Kidney capillary endothelial cell (primary cell): ENCODE measurements at regions not wholly inside any gene's neighbourhood (a gene's known extent, or its start where the extent isn't known, plus 50 kb on each side); places are given as distances from the start of the nearest gene placed in this dataset.
A peak's percentile ranks its signal among the peaks of the same experiment; 100 is the strongest.
"Not testable (repeated sequence)": the region's sequence is repeated elsewhere in the genome, so short reads cannot be mapped to it uniquely, and the experiment has no call there.

Source experiments
- DNase-seq: peaks from one replicate; pipeline ENCODE4 v3.0.0-alpha.2; 2018; ENCODE audit warnings: low spot score

- not testable (repeated sequence) for DNase-seq
Observed at GRCh38 chr12:9336375-9337011, 128.3 kb upstream of the PZP start.

- DNase-seq = no peak
Observed at GRCh38 chr12:9335867-9336266, 127.7 kb upstream of the PZP start.

- DNase-seq = no peak
Observed at GRCh38 chr12:9334964-9335363, 126.8 kb upstream of the PZP start.

GRCh38 chr12:9334041-9334692 lies 126.0 kb upstream of the PZP start:
- no peak for DNase-seq

GRCh38 chr12:9333161-9333560 lies 125.0 kb upstream of the PZP start:
- no peak for DNase-seq

- no peak for DNase-seq
Observed at GRCh38 chr12:9332564-9332963, 124.4 kb upstream of the PZP start.

GRCh38 chr12:9331218-9331626 lies 123.0 kb upstream of the PZP start:
- peak; percentile 39 for DNase-seq

- no peak for DNase-seq
Observed at GRCh38 chr12:9329019-9329418, 120.8 kb upstream of the PZP start.

GRCh38 chr12:9328065-9328464 lies 119.9 kb upstream of the PZP start:
- DNase-seq = no peak

GRCh38 chr12:9327320-9327719 lies 119.1 kb upstream of the PZP start:
- DNase-seq = no peak

- not testable (repeated sequence) for DNase-seq
Observed at GRCh38 chr12:9326849-9327248, 118.7 kb upstream of the PZP start.

- DNase-seq = no peak
Observed at GRCh38 chr12:9326085-9326484, 117.9 kb upstream of the PZP start.

- DNase-seq = no peak
Observed at GRCh38 chr12:9325471-9325870, 117.3 kb upstream of the PZP start.

- no peak for DNase-seq
Observed at GRCh38 chr12:9324782-9325181, 116.6 kb upstream of the PZP start.

GRCh38 chr12:9323144-9323681 lies 115.0 kb upstream of the PZP start:
- DNase-seq = no peak

- DNase-seq = no peak
Observed at GRCh38 chr12:9319842-9320173, 111.6 kb upstream of the PZP start.

- no peak for DNase-seq
Observed at GRCh38 chr12:9319044-9319841, 111.0 kb upstream of the PZP start.

GRCh38 chr12:9313479-9313878 lies 105.3 kb upstream of the PZP start:
- not testable (repeated sequence) for DNase-seq

- not testable (repeated sequence) for DNase-seq
Observed at GRCh38 chr12:9312406-9313392, 104.5 kb upstream of the PZP start.

- not testable (repeated sequence) for DNase-seq
Observed at GRCh38 chr12:9311454-9311853, 103.3 kb upstream of the PZP start.

GRCh38 chr12:9310645-9311044 lies 102.5 kb upstream of the PZP start:
- not testable (repeated sequence) for DNase-seq

- not testable (repeated sequence) for DNase-seq
Observed at GRCh38 chr12:9309749-9310148, 101.6 kb upstream of the PZP start.
